ENCODE measurements at regions not wholly inside any gene's neighbourhood (a gene's known extent, or its start where the extent isn't known, plus 50 kb on each side); places are given as distances from the start of the nearest gene placed in this dataset.

DNA sequence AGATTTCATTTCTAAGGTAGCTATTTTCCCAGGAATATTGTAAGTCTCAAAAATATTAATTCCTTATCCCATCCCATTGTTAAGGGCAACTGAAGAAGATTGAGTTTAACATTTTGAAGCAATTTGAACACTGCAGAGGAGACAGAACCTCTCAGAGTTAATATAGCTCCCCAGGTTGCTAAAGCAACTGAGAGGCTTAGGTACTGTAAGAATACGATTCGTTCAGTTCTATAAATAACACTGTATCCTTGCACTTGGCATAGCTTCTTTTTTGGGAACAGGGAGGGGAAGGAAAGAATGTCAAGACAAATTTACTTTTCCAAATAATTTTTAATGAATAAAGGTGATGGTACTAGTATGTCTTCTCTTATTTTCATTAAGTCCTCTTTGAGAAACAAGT is 658.4 kb upstream of the CELF2 start:
- no peak for DNase-seq

DNA sequence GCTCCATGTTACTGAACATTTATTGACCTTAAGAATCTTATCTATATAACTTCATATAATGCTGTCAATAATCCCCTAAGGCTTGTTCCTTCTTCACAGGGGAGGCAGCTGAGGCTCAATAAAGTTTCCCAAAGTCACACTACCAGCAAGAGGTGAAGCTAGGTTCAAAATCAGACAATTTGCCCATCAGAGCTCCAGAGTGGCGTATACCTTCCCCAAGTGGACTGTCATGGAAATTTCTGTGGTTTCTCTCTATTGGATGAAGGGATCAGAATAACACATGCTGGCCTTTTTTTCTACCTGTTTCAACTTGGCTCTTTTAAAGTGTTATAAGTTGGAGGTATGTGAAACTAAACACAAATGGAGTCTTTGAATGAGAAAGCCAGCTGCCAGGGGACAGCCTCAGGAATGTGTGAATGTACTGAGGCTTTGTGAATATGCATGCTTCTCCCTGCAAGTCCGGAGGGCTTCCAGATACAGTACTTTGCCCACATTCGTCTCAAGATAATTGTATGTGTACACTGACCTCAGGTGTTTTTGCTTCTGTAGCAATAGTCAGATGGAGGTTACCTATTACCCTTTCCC is 656.3 kb upstream of the CELF2 start:
- DNase-seq, result no peak

DNA sequence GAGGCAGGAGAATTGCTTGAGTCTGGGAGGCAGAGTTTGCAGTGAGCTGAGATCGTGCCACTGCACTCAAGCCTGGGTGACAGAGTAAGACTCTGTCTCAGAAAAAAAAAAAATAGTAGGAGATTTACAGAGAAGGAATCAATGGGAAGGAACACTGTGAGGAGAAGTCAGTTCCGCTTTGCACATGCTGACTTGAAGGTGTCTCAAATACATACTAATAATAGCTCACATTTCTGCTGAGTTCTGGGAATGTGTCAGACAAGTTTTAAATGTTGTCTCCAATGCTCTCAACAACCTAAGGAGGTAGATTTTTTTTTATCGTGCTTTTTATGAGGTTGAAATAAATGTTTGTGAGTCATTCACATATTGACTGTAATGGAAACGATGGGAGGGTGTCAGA is 654.9 kb upstream of the CELF2 start:
- DNase-seq, result no peak

DNA sequence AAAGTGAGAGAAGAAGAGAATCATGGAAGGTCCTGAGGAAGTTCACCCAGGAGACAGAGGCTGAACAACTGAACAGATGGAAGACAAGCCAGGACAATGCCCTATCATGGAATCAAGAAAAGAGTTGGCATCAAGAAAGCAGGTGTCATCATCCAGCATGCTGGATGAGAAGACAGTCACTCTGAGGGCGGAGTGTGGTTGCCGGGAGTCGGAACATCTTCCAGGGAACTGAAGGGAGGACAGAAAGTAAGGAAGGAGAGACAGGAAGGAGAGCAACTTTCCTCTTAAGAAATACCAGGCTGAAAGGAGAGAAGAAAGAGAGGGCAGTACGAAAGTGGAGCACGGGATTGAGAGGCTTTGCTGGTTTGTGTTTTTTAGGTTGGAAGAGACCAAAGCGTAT is 654.5 kb upstream of the CELF2 start:
- DNase-seq, result no peak

DNA sequence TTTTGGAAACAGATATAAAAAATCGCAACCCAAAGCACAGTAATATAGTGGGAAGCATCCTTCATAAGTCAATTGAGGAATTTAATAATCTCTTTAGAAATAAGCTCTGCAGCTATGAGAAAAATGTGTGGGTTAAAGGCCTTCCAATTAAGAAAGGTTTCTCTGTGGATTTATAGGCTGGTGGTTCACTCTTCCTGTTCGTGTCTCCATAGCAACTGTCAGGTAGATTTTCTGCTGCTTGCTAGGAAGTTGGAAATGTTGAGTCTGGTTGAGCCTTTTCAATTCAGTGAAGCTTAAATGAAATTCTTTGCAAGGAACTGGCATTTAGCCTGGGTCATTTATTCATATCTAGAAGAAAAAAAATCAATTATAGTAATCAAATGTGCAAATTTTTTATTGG is 652.8 kb upstream of the CELF2 start:
- no peak for DNase-seq

DNA sequence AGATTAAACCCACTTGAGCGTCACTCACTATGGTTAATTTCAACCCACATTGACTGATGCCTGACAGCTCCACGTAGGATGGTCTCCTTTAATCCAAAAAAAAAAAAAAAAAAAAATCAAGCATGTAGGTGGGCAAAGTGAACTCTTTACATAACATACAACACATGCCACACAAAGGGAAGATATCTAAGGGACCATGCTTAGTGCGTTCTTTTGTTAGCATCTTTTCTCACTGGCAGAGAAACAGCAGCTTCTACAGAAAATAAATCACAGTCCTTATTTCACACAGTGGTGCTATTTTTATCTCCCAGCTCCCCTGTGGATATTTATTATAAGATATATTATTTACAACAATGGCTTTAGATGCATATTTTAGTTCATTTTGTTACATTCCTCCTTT is 652.0 kb upstream of the CELF2 start:
- no peak for DNase-seq

DNA sequence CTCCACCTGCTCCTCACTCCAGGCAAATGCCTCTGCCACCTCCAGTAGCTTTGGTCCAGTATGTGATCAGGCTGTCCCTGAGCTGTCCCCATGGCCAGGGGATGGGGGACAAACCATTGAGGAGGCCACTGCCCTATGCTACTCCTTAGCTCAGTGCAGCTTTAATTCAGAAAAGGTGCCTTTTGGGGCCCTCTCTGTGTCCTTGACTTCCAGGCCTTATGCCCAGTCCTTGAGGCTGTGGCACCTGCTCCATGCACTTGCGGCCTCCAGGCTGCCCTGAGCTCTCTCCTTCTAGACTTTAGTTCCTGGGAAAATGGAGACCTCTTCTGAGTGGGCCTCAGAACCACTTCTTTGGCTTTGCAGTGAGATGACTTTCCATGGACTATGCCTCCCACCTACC is 650.8 kb upstream of the CELF2 start:
- no peak for DNase-seq

DNA sequence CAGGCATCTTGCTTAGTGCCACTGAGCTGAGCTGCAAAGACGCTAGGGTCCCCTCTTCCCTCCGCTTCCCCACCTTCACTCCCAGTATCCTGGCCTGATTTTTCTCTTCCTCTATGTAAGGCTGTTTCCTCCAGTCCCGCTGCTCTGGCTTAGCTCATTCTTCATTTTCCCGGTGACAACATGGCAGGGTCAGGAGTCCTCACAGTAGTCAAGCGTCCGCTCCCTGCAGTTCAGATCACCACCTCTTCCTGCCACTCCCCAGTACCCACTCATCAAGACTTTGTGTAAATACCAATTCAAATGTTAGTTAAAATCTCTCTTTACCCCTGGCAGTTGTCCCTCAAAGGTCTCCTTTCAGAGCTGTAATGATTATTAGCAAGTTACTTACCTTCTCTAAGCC is 650.4 kb upstream of the CELF2 start:
- DNase-seq, result no peak

DNA sequence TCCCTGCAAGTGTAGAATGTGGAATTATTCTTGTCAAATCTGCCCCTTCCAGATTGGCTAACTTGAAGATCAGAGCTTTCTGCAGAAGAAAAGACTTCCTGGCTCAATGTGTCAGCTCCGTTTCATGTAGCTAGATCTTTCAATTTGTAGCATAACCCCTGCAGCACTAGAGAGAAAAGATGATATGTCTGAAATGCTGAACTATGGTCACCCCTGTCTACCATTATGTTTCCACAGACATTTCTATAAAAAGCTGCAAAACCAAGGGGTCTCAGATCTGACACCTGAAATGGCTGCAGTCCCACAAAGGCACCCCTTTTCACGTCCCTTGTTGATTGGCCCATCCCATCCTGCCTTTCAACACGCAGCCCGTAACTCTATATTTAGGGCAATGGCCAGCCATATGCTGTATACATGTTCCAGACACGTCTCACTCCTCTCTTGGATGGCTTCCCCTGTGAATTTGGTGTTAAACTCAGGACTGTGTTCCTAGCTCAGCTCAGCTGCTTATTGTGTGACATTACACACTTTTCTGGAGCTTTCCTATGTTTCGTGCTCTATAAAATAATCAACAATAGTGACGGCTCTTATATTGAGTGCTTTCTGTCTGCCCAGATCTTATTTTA is 648.6 kb upstream of the CELF2 start:
- DNase-seq, result no peak

DNA sequence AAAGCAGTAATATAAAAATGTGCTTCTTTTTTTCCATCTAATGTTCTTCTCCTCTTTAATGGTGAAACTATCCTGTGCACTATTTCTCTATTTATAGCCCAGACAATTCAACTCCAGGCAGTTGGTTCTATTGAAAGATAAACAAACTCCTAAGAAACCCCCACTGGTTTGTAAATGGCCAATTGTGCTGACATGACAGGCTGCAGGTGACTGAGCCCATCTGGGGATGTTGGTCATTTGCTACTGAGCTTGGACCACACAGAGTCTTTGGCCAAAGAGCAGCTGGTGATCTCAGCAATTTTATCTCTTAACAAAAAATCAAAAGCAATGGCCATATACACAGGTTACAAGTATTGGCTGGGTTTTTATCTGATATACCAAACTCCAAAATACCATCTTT is 631.8 kb upstream of the CELF2 start:
- no peak for DNase-seq

DNA sequence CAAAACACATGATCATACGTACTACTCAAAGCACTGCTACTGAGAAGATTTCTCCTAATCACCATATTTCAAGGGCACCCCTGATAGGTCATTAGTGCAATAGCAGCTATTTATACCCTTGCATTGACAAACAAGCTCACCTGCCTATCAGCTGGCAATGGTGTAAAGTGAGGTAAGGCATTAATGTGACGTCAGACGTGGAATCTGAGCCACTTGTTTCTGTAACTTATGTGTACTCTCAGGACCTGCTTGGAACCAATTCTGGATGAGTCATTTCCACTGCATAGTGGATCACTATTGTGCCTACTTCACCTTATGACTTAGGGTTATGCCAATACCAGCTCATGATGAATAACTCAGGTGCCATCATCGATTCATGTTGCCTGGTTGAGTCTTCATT is 628.5 kb upstream of the CELF2 start:
- no peak for DNase-seq

DNA sequence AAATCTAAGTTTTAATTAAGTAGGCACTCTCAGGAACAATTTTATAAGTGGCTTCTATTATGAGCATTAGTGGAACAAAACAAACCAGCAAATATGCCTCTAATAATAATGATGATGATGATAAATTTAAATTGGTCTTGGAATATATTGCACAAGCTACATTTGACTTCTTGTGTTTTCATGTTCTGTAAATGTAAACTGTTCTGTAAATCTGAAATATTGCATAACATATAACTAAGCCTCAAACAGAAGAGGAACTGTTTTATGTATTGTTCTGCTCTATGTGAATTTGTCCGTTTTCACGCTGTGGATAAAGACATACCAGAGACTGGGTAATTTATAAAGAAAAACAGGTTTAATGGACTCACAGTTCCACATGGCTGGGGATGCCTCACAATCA is 625.2 kb upstream of the CELF2 start:
- DNase-seq, result no peak

DNA sequence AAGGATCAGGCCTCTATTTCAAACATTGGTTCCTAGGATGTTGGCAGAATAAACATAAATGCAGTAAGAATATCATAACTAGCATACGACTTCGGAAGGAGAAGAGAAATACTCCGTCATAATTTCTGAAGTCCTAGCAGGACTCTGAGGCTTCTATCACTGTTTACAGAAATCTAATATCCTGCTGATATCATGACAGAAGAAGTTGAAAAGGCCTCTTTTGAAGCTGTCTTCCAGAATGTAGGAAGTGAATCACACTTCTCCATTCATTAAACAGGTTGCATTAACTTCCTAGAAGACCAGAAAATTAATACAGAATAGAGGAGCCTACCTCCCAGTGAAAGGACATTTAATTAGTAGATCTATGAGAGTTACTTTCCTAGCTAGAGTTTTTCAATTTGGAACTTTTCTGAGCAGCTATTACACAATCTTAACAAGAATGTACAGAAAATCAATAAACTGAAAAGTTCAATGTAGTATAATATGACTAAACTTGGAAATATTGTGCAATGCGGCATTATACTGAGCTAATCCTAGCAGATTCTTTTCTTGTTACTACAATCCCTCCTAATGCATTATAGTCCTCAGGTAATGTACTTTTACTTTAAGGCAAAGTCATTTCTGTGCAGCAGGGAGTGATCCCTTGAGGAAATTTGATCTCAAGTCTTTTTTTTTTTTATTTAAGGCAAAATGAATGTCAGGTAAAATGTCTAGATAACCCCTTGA is 622.6 kb upstream of the CELF2 start:
- DNase-seq, result peak; percentile 52

DNA sequence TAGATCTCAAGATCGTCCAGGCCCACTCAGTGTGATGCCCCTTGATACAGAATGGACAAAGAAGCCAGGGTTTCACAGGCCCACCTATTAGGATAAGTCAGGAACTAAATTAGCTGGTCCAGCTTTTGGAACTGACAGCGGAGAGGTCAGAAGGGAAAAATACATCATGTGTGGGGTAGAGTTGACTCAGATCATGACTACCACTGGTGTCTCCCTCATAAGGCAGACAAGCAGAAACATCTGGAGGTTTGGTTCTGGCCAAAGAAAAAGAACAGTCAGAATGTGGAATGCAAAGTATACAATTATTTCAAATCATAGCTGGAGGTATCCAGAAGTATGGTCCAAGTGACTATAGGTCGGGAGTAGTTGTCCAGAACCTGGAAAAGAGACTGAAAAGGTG is 621.1 kb upstream of the CELF2 start:
- DNase-seq, result peak; percentile 26

DNA sequence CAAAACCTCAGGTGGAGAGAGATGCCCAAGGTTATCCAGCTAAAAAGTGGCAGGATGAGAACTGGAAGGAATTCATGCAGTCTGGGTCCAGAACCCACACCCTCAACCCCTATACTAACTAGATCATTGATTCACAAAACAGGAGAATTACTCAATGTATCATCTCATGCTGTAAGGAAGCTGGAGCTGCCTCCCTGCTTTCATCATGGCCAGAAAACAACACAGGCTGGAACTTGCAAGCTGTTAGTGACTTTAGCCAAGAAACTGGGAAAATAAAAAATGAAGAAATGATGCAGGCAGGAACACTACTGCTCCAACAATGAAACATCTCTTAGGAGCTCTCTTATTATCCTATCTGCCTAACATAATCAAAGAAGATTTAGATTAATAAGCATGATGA is 619.8 kb upstream of the CELF2 start:
- no peak for DNase-seq

DNA sequence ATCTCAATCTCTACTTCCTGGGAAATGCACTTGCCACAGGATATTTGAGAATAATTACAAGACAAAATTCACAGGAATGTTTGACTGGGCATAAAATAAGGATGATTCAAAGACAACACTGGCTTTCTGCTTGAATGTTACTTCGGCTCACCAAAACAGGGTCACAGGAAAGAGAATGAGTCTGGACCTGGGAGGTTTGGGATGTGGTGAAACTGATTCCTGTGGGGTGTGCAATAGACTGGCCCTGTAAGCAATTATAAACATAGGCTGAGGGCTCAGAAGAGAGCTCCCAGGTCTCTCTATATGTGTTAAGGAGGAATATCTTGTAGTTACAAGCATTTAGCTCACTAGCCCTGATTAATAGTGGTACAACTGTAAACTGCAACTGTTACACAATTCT is 613.9 kb upstream of the CELF2 start:
- DNase-seq, result peak; percentile 35

DNA sequence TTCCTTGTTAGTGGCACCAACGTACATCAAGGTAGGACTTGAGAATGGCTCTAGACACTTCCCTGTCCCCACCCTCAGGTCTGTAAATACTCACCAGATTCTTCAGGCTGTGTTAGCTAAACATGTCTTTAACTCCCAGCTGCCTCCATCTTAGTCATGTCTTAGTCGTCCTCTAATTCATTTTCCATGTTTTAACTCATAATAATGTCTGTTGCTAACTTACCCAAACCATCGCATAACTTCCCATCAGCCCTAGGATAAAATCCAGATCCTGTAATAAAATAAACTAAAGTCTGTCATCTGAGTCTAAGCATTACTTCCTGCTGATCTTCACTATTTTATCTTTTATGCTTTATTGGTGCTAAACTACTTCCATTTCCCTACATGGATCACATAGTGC is 600.0 kb upstream of the CELF2 start:
- no peak for DNase-seq

DNA sequence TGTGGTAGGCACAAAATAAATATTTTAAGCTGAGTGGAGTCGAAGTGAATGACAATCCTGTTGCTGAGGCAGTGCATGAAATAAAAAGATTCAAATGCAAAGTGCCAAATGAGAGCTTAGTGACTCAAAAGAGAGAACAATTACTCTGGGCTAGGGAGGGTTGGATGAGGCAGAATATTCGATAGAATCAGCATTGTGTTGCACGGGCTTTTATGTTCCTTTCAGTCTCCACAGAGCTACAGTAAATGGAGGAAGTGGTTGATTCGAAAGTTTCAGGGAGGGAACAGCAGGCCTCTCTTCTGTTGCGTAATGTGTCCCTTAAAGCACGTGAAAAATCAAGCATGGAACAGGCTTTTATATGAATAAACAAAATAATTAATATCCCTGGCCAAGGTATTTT is 599.3 kb upstream of the CELF2 start:
- DNase-seq, result no peak

DNA sequence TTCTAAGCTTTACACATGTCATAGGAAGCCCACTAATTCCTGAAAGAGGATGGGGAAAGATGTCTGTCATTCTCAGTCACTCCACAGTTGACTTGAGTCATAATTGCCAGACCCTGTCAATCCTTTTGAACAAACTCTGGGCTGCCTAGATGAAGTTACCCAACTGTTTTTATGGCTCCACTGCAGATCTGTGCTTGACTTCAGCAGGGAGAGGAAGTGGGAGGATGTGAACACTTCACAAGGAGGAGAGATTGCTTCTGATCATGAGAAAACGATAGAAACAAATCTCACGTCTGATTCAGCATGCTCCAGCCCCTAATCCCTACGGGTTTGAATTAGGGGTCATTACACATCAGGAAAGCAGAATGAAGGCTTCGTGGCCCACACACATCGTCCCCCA is 596.6 kb upstream of the CELF2 start:
- DNase-seq, result no peak

DNA sequence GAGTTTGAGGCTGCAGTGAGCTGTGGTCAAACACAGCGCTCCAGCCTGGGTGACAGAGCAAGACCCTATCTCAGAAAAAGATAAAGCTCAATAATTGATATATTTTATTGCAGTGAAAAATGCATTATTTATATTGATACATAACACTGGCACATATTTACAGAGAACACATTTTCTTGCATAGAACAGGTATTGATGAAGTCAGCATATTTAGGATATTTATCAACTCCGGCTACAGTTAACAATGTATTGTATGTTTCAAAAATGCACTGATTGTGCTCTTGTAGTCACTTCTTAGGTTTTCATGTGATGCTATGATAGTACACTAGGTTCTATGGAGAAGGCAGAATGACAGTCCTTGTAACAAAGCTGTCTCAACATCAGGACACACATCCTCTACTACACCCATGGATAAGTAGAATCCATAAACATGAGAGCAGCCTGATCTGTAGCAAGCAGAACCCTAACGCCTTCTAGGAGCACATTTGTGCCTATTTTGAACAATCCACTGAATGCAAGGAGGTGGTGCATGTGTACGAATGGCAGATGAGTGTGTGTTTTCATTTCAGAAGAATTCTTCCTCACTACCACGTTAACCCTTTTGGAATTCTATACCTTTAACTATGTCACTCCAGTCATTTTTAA is 586.1 kb upstream of the CELF2 start:
- DNase-seq, result no peak

DNA sequence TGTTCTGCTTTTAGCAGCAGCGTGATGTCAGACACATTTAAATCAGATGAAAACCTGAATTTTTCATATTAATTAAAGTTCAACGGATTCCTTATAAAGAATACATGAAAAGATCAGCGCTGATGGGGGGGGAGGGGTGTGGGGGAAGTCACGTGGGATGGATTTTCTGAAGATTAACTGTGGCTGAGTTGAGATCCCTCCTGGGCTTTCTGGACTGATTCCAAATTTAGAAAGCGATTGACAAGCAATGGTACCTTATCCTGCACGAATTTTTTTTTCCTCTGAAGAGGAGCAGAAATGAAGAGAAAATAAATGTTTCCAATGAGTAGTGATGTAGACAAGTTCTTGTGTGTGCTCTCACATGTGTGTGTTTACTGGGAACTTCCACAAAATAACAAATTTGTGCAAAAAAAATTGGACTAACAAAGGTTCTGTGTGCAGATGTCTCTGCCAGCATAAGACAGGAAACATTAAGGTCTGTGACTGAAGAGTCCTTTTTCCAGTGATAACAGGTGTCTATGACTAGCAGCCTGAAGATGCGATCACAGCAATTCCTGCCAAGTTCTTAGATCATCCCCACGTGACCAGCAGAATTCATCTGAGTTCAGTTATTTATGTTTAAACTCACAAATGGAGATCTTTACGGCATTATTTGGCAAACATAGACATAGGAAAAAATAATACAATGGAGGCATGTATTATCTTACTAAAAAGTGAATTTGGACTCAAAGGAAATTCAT is 585.2 kb upstream of the CELF2 start:
- DNase-seq, result no peak

DNA sequence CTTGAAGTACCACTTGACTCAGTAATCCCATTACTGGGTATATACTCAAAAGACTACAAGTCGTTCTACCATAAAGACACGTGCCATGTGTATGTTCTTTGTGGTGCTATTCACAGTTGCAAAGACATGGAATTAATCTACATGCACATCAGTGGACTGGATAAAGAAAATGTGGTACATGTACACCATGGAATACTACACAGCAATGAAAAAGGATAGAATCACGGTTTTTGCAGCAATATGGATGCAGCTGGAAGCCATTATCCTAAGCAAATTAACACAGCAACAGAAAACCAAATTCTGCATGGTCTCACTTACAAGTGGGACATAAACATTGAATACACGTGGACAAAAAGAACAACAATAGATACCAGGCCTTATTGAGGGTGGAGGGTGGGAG is 583.4 kb upstream of the CELF2 start:
- no peak for DNase-seq

DNA sequence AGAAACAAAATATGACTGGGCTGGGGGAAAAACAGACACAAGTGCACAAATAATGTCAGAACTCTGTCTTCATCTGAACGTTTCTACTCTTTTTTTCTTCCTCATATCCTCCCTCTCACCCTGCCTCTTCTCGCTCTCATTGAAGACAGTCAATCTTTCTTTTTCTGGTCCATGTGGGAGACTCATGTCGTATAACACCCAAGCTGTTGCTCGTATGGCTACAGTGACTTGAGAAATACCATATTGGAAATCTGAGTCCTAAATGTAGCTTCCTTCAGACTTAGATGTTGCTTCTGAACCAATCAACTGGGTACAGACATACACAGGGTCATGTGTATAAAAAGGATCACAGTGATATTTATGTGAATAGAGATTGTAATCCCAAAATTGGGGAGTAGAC is 579.8 kb upstream of the CELF2 start:
- DNase-seq, result no peak
